SK-N-SH (cell line): ENCODE measurements at regions not wholly inside any gene's neighbourhood (a gene's known extent, or its start where the extent isn't known, plus 50 kb on each side); places are given as distances from the start of the nearest gene placed in this dataset.

Experiments
- CTCF ChIA-PET: fragments of 300-600, 350-600 bp; formaldehyde crosslinking; extraction: SDS; loops from one replicate; lab custom pipeline; 2021; lab: Yijun Ruan, JAX
- POLR2A ChIA-PET: fragments of 350-600 bp; sonication (Branson Sonifier 250); formaldehyde crosslinking; extraction: SDS; loops from one replicate; lab custom pipeline; 2020; ENCODE audit warnings: antibody characterized with exemption, inconsistent platforms; lab: Yijun Ruan, JAX
- DNase-seq: peaks from one replicate; pipeline ENCODE4 v3.0.0; 2012
- H2AFZ ChIP-seq: fragments of 200-600 bp; sonication (generic); 2 replicates; pipeline ENCODE4 v1.8.1; 2016; ENCODE audit warnings: antibody characterized with exemption, mild to moderate bottlenecking, low read depth
- H3F3A ChIP-seq: fragments of 200-600 bp; sonication (generic); replicated peaks from 2 replicates; pipeline ENCODE3; 2016; ENCODE audit warnings: antibody characterized with exemption, mild to moderate bottlenecking; ENCODE audit not compliant: insufficient read depth
- H3K27ac ChIP-seq, 2 experiments: fragments of 200-500 bp in 1 of 2; fragments of 200-600 bp in 1 of 2; sonication (Bioruptor generic) in 1 of 2; sonication (generic), shearing (Covaris generic) in 1 of 2; 2 replicates each; pipeline versions ENCODE4 v1.5.1 to v1.6.1; 2014 to 2016; ENCODE audit warnings: low read depth in 2 of 2, inconsistent platforms in 1 of 2, low read length in 1 of 2, mild to moderate bottlenecking in 1 of 2, mixed read lengths in 1 of 2
- H3K27me3 ChIP-seq: fragments of 200-600 bp; sonication (generic), shearing (Covaris generic); 2 replicates; pipeline ENCODE4 v1.6.1; 2016; ENCODE audit warnings: mixed run types; ENCODE audit not compliant: insufficient read depth
- H3K36me3 ChIP-seq, 2 experiments: fragments of 200-500 bp in 1 of 2; fragments of 200-600 bp in 1 of 2; sonication (Bioruptor generic) in 1 of 2; sonication (generic) in 1 of 2; replicated peaks in 1 of 2; 2 replicates each; pipeline versions ENCODE3 to v1.5.1; 2014 to 2016; ENCODE audit warnings: low read length in 1 of 2, mild to moderate bottlenecking in 1 of 2; ENCODE audit not compliant: insufficient read depth in 2 of 2, control insufficient read depth in 1 of 2
- H3K4me1 ChIP-seq, 2 experiments: fragments of 200-500 bp in 1 of 2; fragments of 200-600 bp in 1 of 2; sonication (Bioruptor generic) in 1 of 2; sonication (generic), shearing (Covaris generic) in 1 of 2; 2 replicates each; pipeline versions ENCODE4 v1.5.1 to v1.6.1; 2014 to 2016; ENCODE audit warnings: low read depth in 1 of 2, low read length in 1 of 2, mixed run types in 1 of 2; ENCODE audit not compliant: insufficient read depth in 2 of 2, control insufficient read depth in 1 of 2
- H3K4me2 ChIP-seq: fragments of 200-600 bp; sonication (generic), shearing (Covaris generic); 2 replicates; pipeline ENCODE4 v1.6.1; 2017; ENCODE audit warnings: mixed run types
- H3K4me3 ChIP-seq, 2 experiments: fragments of 200-500 bp in 1 of 2; fragments of 200-600 bp in 1 of 2; sonication (Bioruptor generic) in 1 of 2; sonication (generic), shearing (Covaris generic) in 1 of 2; 2 replicates each; pipeline versions ENCODE4 v1.5.1 to v1.8.1; 2014 to 2016; ENCODE audit warnings: low read depth in 2 of 2, inconsistent platforms in 1 of 2, low read length in 1 of 2, mild to moderate bottlenecking in 1 of 2, mixed read lengths in 1 of 2, moderate library complexity in 1 of 2
- H3K79me2 ChIP-seq: fragments of 200-600 bp; sonication (generic); 2 replicates; pipeline ENCODE4 v1.8.1; 2017; ENCODE audit warnings: mild to moderate bottlenecking; ENCODE audit not compliant: insufficient read depth
- H3K9ac ChIP-seq: fragments of 200-600 bp; sonication (generic); 2 replicates; pipeline ENCODE4 v1.6.1; 2017; ENCODE audit warnings: mixed run types
- H3K9me2 ChIP-seq: fragments of 200-600 bp; sonication (generic); 2 replicates; pipeline ENCODE4 v1.6.1; 2017; ENCODE audit warnings: mixed run types
- H3K9me3 ChIP-seq: fragments of 200-600 bp; sonication (generic); 2 replicates; pipeline ENCODE4 v1.6.1; 2017; ENCODE audit warnings: mixed run types, mild to moderate bottlenecking, moderate library complexity
- H4K20me1 ChIP-seq: fragments of 200-600 bp; sonication (generic); 2 replicates; pipeline ENCODE4 v1.6.1; 2017; ENCODE audit warnings: mild to moderate bottlenecking, mixed run types; ENCODE audit not compliant: insufficient read depth
- CHD2 ChIP-seq: fragments of 150-350 bp; IDR thresholded peaks from 2 replicates; pipeline ENCODE4 v1.6.1; 2018; ENCODE audit warnings: low read length; ENCODE audit not compliant: partially characterized antibody
- ELF1 ChIP-seq: IDR thresholded peaks from 2 replicates; pipeline ENCODE4 v1.4.0; 2012
- EP300 ChIP-seq, 2 experiments: IDR thresholded peaks; 2 replicates each; pipeline versions ENCODE4 v1.4.0 to v1.6.1; 2012; ENCODE audit warnings: borderline replicate concordance in 1 of 2, low read depth in 1 of 2, low read length in 1 of 2
- EZH2phosphoT487 ChIP-seq: fragments of 200-600 bp; sonication (generic); IDR thresholded peaks from 2 replicates; pipeline ENCODE4 v1.6.1; 2017; ENCODE audit warnings: low read depth, mixed run types, mild to moderate bottlenecking, antibody characterized with exemption, moderate library complexity, borderline replicate concordance
- FOXM1 ChIP-seq: IDR thresholded peaks from 2 replicates; pipeline ENCODE4 v1.4.0; 2012; ENCODE audit warnings: low read depth, mild to moderate bottlenecking
- GABPA ChIP-seq: IDR thresholded peaks from 2 replicates; pipeline ENCODE4 v1.4.0; 2012; ENCODE audit warnings: low read depth, mild to moderate bottlenecking
- GATA2 ChIP-seq: sonication (generic); formaldehyde crosslinking; IDR thresholded peaks from 2 replicates; pipeline ENCODE4 v1.5.0; 2020; ENCODE audit warnings: mild to moderate bottlenecking, missing genetic modification reagents
- MEF2A ChIP-seq: IDR thresholded peaks from 2 replicates; pipeline ENCODE4 v1.4.0; 2012; ENCODE audit warnings: low read depth, borderline replicate concordance
- MXI1 ChIP-seq: IDR thresholded peaks from 2 replicates; pipeline ENCODE4 v1.6.1; 2012; ENCODE audit warnings: mild to moderate bottlenecking, low read depth, low read length, improper control_type of control experiment
- NFIC ChIP-seq: IDR thresholded peaks from 2 replicates; pipeline ENCODE4 v1.4.0; 2012; ENCODE audit warnings: borderline replicate concordance
- NRF1 ChIP-seq: IDR thresholded peaks from 2 replicates; pipeline ENCODE4 v1.6.1; 2012; ENCODE audit warnings: low read depth, mild to moderate bottlenecking, low read length
- PBX3 ChIP-seq: IDR thresholded peaks from 2 replicates; pipeline ENCODE4; 2012
- POLR2AphosphoS5 ChIP-seq: IDR thresholded peaks from 2 replicates; pipeline ENCODE4 v1.6.1; 2012; ENCODE audit warnings: low read depth, low read length
- RAD21 ChIP-seq: IDR thresholded peaks from 2 replicates; pipeline ENCODE4 v1.6.1; 2012; ENCODE audit warnings: mild to moderate bottlenecking, low read length
- RCOR1 ChIP-seq: fragments of 150-350 bp; IDR thresholded peaks from 2 replicates; pipeline ENCODE4 v1.6.1; 2017; ENCODE audit warnings: antibody characterized with exemption, low read length
- SIN3A ChIP-seq: IDR thresholded peaks from 2 replicates; pipeline ENCODE4 v1.6.1; 2012; ENCODE audit warnings: low read depth, mild to moderate bottlenecking, low read length, moderate library complexity, borderline replicate concordance
- TAF1 ChIP-seq: IDR thresholded peaks from 2 replicates; pipeline ENCODE4 v1.6.1; 2012; ENCODE audit warnings: low read depth, mild to moderate bottlenecking, low read length, moderate library complexity, borderline replicate concordance
- WGBS: methylation state at CpG from one replicate; pipeline ENCODE4 v1.1.6; 2017; ENCODE audit warnings: low lambda C conversion rate; 5-methylcytosine and 5-hydroxymethylcytosine counted together
- TF ChIP-seq, protein P1 (sequence below): IDR thresholded peaks from 2 replicates; pipeline ENCODE4 v1.4.0; 2012; ENCODE audit warnings: low read depth, borderline replicate concordance
- TF ChIP-seq, protein P2 (sequence below): fragments of 150-350 bp; IDR thresholded peaks from 2 replicates; pipeline ENCODE4 v1.6.1; 2016; ENCODE audit warnings: mild to moderate bottlenecking, low read depth, low read length
- TF ChIP-seq, protein P3 (sequence below): IDR thresholded peaks from 2 replicates; pipeline ENCODE4 v1.6.1; 2012; ENCODE audit warnings: mild to moderate bottlenecking, low read depth, low read length, moderate library complexity

- Histone ChIP-seq H3K4me1 (peaks cover 0 to 11% of the 10 kb centered on the region in 2 experiments; a peak in 1 of 4 replicates), H3K9me3 (no peaks in the 10 kb centered on the region), H3K9ac (no peak overlapping the region), H3K4me3 (no peak overlapping the region), H3K4me2 (no peak overlapping the region), H3K9me2 (no peaks in the 10 kb centered on the region), H3F3A (peaks cover 11% of the 10 kb centered on the region), H2AFZ (no peak overlapping the region), H4K20me1 (no peaks in the 10 kb centered on the region), H3K27me3 (no peaks in the 10 kb centered on the region), H3K27ac (no peak overlapping the region), H3K36me3 (no peaks in the 10 kb centered on the region), H3K79me2 (no peaks in the 10 kb centered on the region)
- 78% methylated on average over 3 of the region's 3 CpGs for WGBS
- TF ChIP-seq RAD21 (no peak), MXI1 (no peak), PBX3 (no peak), POLR2AphosphoS5 (no peak), GATA2 (CRISPR knock-in tag) (no peak), FOXM1 (no peak)
- no peak for DNase-seq
- POLR2A ChIA-PET: no interaction called here
- CTCF ChIA-PET: no interaction called here
Observed at GRCh38 chr18:60976976-60977375, 356.3 kb upstream of the CDH20 start.

- H3K79me2 ChIP-seq: no peaks in the 10 kb centered on the region
- H2AFZ ChIP-seq: no peak overlapping the region
- H3K4me2 ChIP-seq: peak overlapping the region; percentile 10; the same call in 1 of the 2 replicates
- H3F3A ChIP-seq: peaks cover 11% of the 10 kb centered on the region
- H3K4me3 ChIP-seq: no peak overlapping the region
- no peaks in the 10 kb centered on the region for H3K9me2 ChIP-seq
- peak overlapping the region; percentile 40 to 72; a peak in 3 of 4 replicates for H3K27ac ChIP-seq
- H3K9me3 ChIP-seq: no peaks in the 10 kb centered on the region
- H3K4me1 ChIP-seq: peaks cover under 1 to 11% of the 10 kb centered on the region in 2 experiments; a peak in 2 of 4 replicates
- no peaks in the 10 kb centered on the region for H3K27me3 ChIP-seq
- no peak for DNase-seq
- no peaks in the 10 kb centered on the region for H4K20me1 ChIP-seq
- H3K36me3 ChIP-seq: no peaks in the 10 kb centered on the region
- CTCF ChIA-PET: interaction anchor here (1.1 kb wide), 1 partner anchor 42 kb away, joined by 3 read pairs; no protein-coding TSS in a partner anchor
- WGBS: 7% methylated on average over 6 of the region's 6 CpGs
- POLR2A ChIA-PET: no interaction called here
- no peak overlapping the region for H3K9ac ChIP-seq
- TF ChIP-seq POLR2AphosphoS5: peak; percentile 41; the same call in 1 of the 2 replicates
- no peak for TF ChIP-seq GATA2 (CRISPR knock-in tag)
- TF ChIP-seq, protein P1, sequence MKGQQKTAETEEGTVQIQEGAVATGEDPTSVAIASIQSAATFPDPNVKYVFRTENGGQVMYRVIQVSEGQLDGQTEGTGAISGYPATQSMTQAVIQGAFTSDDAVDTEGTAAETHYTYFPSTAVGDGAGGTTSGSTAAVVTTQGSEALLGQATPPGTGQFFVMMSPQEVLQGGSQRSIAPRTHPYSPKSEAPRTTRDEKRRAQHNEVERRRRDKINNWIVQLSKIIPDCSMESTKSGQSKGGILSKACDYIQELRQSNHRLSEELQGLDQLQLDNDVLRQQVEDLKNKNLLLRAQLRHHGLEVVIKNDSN: peak; percentile 81
- TF ChIP-seq, protein P2, sequence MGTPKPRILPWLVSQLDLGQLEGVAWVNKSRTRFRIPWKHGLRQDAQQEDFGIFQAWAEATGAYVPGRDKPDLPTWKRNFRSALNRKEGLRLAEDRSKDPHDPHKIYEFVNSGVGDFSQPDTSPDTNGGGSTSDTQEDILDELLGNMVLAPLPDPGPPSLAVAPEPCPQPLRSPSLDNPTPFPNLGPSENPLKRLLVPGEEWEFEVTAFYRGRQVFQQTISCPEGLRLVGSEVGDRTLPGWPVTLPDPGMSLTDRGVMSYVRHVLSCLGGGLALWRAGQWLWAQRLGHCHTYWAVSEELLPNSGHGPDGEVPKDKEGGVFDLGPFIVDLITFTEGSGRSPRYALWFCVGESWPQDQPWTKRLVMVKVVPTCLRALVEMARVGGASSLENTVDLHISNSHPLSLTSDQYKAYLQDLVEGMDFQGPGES: no peak
- TF ChIP-seq EP300 (IDR thresholded peaks at IDR 0.05; ENCODE audit: borderline replicate concordance in 1 of 2, low read depth in 1 of 2, low read length in 1 of 2): peak in 1 of 2 experiments; percentile 71; a peak in 1 of 4 replicates
- TF ChIP-seq PBX3: peak; percentile 95
- no peak for TF ChIP-seq CHD2
- TF ChIP-seq, protein P3, sequence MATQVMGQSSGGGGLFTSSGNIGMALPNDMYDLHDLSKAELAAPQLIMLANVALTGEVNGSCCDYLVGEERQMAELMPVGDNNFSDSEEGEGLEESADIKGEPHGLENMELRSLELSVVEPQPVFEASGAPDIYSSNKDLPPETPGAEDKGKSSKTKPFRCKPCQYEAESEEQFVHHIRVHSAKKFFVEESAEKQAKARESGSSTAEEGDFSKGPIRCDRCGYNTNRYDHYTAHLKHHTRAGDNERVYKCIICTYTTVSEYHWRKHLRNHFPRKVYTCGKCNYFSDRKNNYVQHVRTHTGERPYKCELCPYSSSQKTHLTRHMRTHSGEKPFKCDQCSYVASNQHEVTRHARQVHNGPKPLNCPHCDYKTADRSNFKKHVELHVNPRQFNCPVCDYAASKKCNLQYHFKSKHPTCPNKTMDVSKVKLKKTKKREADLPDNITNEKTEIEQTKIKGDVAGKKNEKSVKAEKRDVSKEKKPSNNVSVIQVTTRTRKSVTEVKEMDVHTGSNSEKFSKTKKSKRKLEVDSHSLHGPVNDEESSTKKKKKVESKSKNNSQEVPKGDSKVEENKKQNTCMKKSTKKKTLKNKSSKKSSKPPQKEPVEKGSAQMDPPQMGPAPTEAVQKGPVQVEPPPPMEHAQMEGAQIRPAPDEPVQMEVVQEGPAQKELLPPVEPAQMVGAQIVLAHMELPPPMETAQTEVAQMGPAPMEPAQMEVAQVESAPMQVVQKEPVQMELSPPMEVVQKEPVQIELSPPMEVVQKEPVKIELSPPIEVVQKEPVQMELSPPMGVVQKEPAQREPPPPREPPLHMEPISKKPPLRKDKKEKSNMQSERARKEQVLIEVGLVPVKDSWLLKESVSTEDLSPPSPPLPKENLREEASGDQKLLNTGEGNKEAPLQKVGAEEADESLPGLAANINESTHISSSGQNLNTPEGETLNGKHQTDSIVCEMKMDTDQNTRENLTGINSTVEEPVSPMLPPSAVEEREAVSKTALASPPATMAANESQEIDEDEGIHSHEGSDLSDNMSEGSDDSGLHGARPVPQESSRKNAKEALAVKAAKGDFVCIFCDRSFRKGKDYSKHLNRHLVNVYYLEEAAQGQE: no peak
- no peak for TF ChIP-seq RCOR1
- TF ChIP-seq MEF2A: no peak
- peak; percentile 39; the same call in 1 of the 2 replicates for TF ChIP-seq NFIC
- no peak for TF ChIP-seq SIN3A
- no peak for TF ChIP-seq MXI1
- no peak for TF ChIP-seq NRF1
- no peak for TF ChIP-seq RAD21
- 0 out of 2 replicates have a peak, but pooled peaks have one; percentile 31 for TF ChIP-seq ELF1
- no peak for TF ChIP-seq EZH2phosphoT487
- no peak for TF ChIP-seq TAF1
- no peak for TF ChIP-seq GABPA
Observed at GRCh38 chr18:60978338-60978737, 354.9 kb upstream of the CDH20 start.
